Heart left ventricle (tissue), 13 donors: ENCODE measurements at regions not wholly inside any gene's neighbourhood (a gene's known extent, or its start where the extent isn't known, plus 50 kb on each side); places are given as distances from the start of the nearest gene placed in this dataset.

Experiments
- CTCF ChIP-seq, 12 donors: fragments of 200-600 bp; sonication (generic) in 4 of 12; IDR thresholded peaks; one replicate each; pipeline versions ENCODE4 v1.5.0 to v1.8.0; 2018 to 2022; ENCODE audit warnings: antibody characterized with exemption in 12 of 12, mild to moderate bottlenecking in 5 of 12
- POLR2A ChIP-seq, 2 donors: fragments of 450-650 bp; IDR thresholded peaks; one replicate each; pipeline ENCODE4 v1.6.1; 2017; ENCODE audit warnings: antibody characterized with exemption in 2 of 2, mild to moderate bottlenecking in 2 of 2, moderate library complexity in 2 of 2
- donor health status: ischemic (EF 13 %, LVEDD 7.1; RV severe dilation, severe dysfunction).
- donor health status: DM: no; HTN: yes; CAD: no.
- donor health status: DM: no; HTN: no; CAD: no.
- donor health status: ischemic (EF 25% LVEDD 6.9; RV normal size, moderate dysfunction).
- donor health status: ischemic (EF 25% LVEDD 5.7; RV mildly dilated, moderate dysfunction).
- donor health status: ischemic (EF 35%, LVEDD 5.7; RV mildly dilated, moderate dysfunction).
- donor health status: nonischemic (EF 11% LVEDD 7.7; RV severe dilation, severe dysfunction).
- donor health status: DM: yes; HTN: yes; CAD: no.
- donor health status: PGD.
- donor health status: ischemic (EF 29% LVEDD 5.4; RV normal size, mild dysfunction).
- donor health status: nonischemic (EF 23%, LVEDD 6.1; RV moderate dilation, normal function).

- TF ChIP-seq POLR2A (IDR thresholded peaks at IDR 0.05) (no peak), CTCF (IDR thresholded peaks at IDR 0.05) (no peak)
Observed at GRCh38 chr16:17657045-17657444, 186.3 kb upstream of the XYLT1 start.
